Right hindlimb (tissue), 1 donor: ENCODE measurements at regions not wholly inside any gene's neighbourhood (a gene's known extent, or its start where the extent isn't known, plus 50 kb on each side); places are given as distances from the start of the nearest gene placed in this dataset.
A peak's percentile ranks its signal among the peaks of the same experiment; 100 is the strongest.
"Not testable (repeated sequence)": the region's sequence is repeated elsewhere in the genome, so short reads cannot be mapped to it uniquely, and the experiment has no call there.

Experiments used
- DNase-seq: peaks from one replicate; pipeline ENCODE4 v3.0.0-alpha.2; 2018

DNA sequence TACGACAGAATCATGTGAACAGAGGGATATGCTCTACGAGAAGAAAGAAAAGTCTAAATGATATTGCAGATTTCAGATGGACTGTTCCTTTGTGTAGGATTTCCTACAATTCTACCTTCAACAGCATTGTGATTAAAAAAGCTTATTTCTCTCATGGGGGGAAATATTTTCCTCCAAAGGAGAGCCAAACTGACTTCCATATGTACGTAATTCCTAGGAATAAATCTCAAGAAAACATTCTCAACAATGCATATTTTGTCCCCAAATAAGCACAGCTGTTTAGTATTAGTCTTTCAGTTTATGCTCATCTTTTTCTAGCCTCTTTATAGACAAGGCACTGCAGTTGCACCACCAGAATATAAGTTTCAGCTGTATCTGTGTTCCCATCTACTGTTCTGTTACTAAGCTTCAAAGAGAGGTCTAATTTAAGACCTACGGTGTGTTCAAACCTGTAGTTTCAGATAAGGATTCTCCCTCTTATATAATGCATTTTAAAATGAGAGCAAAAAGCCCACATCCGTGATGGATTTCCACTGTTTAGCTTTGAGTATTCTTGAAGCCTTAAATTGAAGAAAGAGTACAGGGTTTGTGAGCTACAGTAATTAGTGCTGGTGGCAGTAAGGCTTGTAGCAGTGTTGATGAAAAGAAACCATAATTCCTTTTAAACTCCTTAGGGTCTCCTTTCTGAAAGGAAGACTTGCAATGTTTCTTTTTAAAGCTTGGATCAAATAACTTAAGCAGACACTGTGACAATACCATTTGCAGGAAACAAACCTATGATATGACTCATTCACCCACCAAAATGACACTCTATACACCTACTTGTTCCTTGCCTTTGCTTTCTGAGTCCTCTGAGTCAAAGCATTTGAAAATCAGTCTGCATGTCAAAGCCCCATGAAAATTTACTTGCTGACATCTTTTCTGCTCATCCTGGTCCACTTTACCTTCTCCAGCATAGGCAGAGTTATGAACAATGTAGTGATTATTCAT lies 754.1 kb downstream of the NOVA1 start:
- DNase-seq = no peak

DNA sequence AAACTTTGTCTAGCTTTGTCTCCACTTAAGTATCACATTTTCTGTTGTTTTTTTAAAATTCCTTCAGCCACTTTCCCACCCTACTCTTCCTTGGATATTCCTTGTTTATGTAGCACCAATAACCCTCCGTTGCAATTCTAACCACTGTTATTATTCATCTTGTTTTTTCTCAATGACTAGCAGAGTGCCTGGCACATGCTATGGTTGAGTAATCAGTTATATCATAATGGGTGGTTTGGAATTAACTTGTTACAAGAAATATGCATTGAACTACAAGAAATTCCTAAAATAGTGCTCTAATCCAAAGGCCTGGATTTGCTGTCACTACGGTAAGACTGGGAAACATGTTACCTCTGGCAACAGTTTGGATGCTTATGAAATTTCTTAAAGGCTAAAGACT lies 756.6 kb downstream of the NOVA1 start:
- DNase-seq = no peak

DNA sequence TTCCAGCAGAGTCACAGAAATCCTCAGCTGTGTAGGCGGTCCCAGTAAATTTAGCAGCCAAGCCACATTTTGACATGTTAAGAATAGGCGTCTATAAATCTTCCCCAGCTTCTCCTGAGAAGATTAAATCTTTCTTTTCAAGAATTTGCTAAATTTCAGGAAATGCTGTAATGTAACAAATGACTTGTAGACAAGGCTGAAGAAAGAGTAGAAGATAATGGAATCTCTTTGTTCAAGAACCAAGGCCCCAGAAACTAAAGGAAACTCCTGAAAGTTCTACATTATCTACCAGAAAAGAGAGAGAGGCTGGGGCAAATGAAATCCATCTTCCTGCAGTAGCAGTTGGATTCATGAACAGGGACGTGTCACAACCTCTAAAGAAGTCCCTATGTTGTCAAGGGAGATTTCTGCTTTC lies 760.3 kb downstream of the NOVA1 start:
- DNase-seq = no peak

DNA sequence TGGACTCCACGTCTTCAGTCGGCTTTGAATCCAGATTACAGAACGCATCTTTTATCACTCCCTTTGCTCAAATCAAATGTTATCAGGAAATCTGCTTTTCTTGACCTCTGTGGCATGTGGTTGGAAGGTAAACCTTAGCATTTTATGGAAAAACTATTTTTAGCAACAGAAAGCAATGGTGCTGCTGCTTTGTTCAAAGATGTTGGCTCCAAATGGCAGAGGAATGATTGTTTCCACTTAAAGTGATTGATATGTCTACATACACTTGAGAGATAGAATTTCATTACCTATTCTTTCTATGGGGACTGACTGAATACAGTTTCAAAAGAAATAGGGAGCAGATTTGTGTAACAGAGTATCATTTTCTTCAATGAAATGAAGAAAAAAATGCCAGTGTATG lies 761.2 kb downstream of the NOVA1 start:
- no peak for DNase-seq

DNA sequence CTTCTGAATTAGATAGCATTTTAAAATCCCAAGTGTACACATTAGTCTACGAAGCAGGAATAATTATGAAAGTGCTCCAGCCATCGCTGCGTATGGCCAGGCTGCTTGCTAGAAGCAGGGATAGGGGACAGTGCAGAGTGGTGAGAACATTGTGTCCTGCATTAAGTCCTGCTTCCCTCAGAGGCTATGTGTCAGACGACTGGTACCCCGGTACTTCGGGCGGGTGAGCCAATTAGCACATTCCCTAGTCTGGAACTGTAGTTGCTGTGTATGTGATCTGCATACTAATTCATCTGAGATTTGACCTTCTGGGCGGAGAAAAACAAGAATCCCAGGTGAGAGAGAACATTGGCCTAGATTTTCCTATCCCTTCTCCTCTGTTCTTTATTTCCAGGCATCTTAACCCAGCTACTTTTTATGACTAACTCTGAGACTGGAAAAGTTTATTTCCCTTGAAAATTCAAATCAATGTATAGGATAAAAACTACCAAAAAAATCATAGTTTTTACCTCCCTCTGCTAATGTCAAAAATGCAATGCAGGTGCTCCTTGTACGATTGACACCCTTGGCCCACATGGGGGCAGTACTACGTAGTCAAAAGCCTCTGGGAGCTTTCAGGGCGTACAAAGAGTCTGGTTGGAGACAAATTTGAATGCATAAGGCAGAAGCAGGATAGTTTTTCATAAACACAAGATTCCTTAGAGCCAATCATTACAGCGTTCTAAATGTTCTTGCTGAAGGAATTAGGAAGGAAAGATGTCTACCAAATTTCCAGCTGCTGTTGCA lies 764.3 kb downstream of the NOVA1 start:
- DNase-seq = peak; percentile 47

DNA sequence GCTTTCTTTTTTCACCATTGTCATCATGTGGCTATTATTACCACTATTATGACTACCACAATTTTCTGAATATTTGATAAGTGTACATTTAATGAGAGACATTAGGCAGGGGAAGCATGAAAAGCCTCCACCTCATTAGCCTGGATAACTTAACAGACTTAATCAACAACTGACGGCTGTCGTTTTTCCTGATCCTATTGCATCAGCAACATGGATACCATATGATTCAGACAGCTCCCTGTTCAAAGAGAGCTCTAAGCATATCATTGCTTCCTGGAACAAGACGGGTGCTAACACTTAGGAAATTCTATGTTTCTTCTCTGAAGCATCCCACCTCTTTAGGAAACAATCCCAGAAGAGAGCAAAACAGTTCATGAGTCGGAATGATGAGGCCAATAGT lies 765.2 kb downstream of the NOVA1 start:
- no peak for DNase-seq

DNA sequence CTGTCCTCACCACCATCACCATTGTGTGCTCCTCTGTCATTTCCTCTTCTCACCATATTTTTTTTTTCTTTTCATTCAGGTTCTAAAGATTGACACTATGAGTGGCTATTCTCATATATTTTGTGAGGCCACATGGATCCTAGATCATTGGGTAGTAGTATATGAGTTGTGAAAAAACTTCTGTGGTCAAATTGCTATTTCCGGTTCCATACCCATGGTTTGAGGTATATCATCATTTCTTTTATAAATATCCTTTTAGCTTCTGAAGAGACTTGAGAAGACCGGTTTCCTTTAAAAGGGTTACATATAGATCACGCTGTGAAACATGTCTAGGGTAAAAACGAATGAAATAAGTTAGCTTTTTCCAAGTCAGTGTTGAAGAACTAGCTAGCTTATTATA lies 769.3 kb downstream of the NOVA1 start:
- DNase-seq = no peak

DNA sequence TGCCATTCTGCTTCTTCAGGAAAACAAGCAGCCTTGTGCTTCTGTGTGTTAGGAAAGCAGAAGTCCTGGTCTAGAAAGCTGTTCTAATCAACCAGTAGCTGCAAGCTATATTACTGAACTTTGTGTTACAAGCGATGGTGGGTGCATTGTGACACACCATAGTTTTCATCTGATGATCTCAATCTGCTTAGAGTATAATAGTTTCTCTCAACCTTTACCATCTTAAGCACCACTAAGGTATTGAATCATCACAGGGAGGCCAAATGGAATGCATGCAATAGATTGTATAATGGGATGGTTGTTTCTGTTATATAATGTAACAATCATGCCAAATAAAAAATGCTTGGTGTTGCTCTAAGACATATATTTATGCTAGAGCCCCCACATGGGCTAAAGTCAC lies 771.7 kb downstream of the NOVA1 start:
- no peak for DNase-seq

DNA sequence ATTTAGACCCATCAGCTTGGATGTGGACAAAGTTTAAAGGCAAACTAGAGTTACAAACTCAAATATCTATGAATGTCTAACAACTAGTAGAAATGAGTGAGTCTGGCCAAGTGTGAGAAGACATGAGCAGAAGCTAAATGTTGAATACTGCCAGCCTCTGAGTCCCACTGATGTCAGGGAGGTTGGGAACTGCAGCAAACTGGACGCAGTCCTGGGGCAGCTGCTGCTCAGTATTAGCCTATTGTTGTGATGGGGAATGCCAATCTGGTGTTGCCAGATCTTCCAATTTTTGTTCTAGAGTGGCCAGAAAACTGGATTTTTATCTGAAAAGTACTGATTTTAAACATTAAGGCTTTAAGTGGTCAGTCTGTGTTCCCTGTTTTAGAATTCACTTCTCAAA lies 770.4 kb upstream of the STXBP6 start:
- DNase-seq = no peak

DNA sequence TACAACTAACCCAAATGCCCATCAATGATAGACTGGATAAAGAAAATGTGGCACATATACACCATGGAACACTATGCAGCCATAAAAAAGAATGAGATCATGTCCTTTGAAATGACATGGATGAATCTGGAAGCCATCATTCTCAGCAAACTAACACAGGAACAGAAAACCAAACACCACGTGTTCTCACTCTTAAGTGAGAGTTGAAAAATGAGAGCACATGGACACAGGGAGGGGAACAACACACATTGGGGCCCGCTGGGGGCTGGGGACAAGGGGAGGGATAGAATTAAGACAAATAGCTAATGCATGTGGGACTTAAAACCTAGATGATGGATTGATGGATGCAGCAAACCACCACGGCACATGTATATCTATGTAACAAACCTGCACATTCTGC lies 764.7 kb upstream of the STXBP6 start:
- not testable (repeated sequence) for DNase-seq

DNA sequence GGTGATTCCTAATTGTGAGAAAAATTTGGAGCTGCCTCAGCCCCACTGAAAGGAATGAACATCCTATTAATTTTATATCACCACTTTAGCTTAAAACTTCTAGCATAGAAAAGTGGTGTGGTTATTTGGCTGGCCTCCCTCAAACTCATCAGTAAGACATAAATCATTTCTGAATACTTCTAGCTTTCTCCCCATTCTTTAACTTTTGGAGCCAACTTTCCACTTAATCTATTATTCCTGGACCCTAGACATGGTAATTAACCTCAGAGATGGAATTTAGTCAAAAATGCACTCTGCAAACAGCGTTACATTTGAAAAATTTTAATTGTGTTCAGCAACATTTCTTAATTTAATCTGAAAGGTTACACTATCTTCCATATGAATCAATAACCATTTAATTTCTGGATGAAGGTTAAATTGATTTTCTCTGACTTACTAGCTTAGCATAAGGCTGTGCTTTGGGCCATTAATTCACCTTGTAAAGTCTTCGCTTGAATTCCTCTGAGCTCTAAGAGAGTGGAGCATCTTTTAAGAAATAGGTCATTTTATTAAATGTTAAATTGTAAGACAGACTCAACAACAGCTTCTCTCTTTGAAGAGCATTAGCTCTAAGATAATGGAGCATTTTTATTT lies 753.6 kb upstream of the STXBP6 start:
- DNase-seq = no peak

DNA sequence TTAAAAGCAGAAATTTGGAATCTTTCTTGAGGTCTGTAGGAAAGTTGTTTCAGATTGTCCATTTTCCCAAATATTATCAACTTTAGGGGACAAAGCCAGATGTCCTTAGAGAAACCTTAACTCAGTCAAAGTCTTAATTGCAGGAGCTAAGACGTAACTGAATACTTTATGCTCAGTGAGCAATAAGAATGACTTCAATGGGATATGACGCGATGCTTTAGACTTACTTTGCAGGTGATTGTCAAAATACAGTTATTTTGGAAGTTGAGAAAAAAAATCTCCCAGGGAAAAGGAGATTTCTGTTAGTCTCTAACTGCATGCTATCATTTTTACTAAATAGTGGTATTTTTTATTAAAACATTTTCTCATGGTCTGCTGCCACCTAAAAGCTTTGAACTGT lies 750.9 kb upstream of the STXBP6 start:
- no peak for DNase-seq

DNA sequence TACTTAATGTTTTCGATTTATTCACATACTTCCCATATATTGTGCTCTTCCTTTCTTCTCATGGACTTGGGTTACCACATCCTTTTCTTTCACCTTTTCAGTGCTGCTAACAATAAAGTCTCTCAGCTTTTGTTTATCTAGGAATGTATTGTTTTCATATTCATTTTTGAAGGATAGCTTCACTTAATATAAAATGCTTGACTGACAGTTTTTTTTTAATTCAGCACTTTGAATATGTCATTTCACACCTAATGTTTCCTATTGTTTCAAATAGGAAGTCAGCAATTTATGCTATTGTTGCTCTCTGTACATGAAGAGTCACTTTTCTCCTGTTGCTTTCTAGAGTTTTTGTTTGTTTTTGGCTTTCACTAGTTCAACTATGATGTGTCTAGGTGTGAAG lies 738.3 kb upstream of the STXBP6 start:
- no peak for DNase-seq

DNA sequence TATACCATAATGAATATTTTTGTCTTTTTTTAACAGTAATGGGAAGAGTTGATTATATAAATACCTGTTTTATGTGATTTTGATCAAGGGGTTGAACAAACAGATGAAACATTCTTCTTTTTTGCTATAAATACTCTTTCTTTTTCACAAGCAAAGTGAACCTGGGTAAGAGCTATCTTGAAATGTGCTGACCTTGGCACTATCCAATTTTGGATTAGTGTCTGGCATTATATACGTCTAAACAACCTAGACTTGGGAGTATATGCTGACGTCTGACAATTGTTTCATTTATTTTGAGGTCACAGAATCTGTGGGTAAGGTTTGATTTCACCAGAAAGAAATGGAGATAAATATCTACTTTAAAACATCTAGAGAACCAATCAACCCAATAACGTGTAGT lies 716.0 kb upstream of the STXBP6 start:
- DNase-seq = no peak

DNA sequence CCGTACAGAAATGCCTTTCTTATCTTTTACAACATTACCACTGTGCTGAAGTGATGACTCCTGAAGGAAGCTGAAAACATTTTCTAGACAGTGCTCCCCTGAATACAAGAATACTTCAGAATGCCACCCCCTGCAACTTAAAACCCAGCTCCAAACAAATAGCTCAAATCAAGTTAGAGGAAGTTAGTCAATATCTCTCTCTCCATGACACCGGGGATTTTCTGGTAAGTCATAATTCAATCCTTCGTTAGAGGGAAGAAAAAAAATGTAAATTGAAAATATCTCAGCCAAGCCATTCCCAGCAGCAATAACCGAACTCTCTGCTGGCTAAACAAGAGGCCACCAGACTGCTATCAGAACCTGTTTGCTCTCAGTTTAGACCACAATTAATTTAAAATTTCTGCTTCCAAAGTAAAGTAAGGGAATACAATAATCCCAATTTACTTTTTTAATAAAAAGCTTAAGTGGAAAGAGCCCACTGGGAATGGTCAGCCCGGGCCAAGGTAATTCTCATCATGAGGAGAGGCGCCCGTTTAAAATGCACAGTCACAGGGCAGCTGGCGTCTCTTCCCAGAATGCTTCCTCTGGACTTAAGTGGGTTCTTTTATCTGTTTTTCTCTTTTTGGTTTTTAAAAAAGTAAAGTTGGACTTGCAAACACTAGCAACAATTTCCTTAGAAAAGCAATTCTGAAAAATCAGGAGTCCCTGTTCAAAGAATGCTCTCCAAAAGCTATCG lies 710.1 kb upstream of the STXBP6 start:
- DNase-seq = peak; percentile 30

DNA sequence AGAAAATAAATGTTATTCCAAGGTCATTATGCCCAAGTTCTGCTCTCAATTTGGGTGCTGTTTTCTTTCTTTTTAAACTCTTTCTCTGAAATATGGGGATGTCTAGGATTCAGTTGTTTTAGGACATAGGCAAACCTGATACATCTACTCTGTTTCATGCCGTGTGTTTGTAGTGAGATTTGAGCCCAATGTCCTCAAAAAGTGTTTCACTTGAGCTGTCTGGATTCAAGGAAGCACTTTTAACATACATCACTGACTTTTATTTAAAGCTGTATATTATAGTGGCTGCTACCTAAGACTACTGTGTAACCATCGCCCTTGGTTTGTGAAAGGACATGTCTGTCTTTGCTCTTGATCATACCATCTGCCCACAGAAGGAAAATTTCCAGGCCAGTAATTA lies 709.3 kb upstream of the STXBP6 start:
- no peak for DNase-seq

DNA sequence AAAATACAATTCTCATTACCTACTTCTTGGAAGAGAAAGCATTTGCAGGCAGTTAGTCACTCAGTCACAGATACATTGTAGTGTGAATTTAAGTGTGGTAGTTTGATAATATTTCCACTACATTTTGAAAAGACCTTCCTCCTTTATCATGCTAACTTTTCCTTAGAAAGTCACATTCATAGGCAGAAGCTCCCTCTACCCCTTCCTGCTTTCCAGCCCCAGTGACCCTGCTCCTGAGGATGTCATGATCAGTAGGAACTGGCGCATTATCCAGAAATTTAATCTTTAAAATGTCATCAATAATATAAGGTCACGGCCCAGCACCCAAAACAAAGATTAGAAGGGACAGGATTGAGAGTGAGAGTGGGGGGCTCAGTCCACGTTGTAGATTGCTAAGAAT lies 707.4 kb upstream of the STXBP6 start:
- no peak for DNase-seq

DNA sequence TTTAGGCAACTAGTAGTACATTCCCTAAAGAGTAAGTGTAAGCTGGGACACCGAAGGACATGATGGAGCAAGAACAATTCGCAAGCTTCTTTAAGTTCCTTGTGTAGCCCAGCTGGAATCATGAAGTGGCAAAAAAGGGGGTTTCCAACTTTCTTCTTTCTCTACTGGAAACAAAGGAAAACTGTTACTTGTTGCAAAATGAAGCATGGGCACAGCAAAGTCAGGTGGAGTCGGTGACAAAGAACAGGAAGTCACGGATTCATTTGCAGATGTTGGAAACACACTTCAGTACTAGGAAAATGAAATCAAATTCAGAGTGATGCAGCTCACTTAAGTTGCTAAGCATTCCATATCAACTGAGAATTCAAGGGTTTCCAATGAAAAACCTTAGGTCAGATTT lies 706.9 kb upstream of the STXBP6 start:
- DNase-seq = no peak

DNA sequence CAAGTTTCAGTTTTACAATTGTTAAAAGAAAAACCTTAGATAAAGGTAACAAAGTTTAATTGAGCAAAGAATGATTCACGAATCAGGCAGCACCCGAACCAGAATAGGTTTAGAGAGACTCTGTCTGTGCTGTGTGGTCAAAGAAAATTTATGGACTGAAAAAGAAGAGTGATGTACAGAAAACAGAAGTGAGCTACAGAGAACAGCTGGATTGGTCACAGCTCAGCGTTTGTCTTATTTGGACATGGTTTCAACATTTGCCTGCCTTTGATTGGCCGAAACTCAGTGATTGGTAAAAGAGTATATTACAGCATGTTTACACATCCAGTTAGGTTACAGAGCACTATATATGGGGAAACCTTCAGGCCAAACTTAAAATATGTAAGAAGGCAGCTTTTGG lies 703.2 kb upstream of the STXBP6 start:
- DNase-seq = no peak

DNA sequence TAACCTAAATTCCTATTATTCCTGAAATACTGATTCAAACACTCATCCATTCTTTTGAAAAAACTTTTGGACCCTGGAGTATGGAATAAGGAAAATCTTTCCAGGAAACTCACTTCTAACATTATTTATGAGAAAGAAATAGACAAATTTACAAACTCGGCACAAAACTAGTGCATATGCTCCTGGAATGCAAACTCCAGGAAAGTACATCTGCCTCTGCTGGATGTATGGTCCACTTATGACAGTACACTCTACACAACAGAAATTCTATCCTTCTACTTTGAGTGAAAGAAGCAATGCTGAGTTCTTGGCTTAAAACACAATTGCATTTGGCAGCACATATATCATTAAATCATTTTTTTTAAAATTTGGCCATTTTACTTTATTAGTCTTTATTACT lies 700.5 kb upstream of the STXBP6 start:
- DNase-seq = peak; percentile 24
